ENCODE measurements at regions not wholly inside any gene's neighbourhood (a gene's known extent, or its start where the extent isn't known, plus 50 kb on each side); places are given as distances from the start of the nearest gene placed in this dataset.

DNA sequence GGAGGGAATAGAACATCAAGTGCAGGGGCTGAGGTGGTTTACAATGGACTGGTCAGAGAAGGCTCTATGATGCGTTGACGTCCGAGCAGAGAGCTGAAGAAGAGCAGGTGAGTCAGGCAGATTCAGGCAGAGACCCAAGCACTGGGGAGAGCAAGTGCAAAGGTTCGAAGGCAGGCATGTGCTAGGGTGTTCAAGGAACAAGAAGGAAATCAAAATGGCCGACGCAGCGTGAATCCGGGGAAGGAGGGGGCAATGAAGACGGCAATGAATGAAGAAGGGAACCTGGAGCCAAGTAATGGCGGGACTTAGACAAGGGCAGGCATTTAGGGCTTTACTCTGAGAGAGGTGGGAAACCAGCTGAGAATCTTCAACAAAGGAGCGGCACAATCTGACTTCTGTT lies 56.8 kb upstream of the DCTD start:
- 86% methylated on average over 11 of the region's 11 CpGs for WGBS (ENCODE audit: insufficient coverage)
- Histone ChIP-seq H3K27ac (ENCODE audit: low read depth, low read length) (no peak overlapping the region), H3K4me3 (ENCODE audit: low read depth, low read length) (no peak overlapping the region), H3K4me1 (ENCODE audit: control insufficient read depth, insufficient read depth, low read length) (no peaks in the 10 kb centered on the region), H3K27me3 (ENCODE audit: control insufficient read depth, insufficient read depth, low read length) (no peaks in the 10 kb centered on the region), H3K9me3 (ENCODE audit: control insufficient read depth, insufficient read depth, low read length) (no peaks in the 10 kb centered on the region), H3K36me3 (ENCODE audit: control insufficient read depth, insufficient read depth, low read length) (no peaks in the 10 kb centered on the region)
- DNase-seq (ENCODE audit: low read depth in 4 of 6, low spot score in 6 of 6): no peak

- WGBS (ENCODE audit: insufficient coverage): 100% methylated on average over 1 of the region's 3 CpGs
- Histone ChIP-seq H3K9me3 (ENCODE audit: control insufficient read depth, insufficient read depth, low read length) (no peaks in the 10 kb centered on the region), H3K4me1 (ENCODE audit: control insufficient read depth, insufficient read depth, low read length) (no peaks in the 10 kb centered on the region), H3K36me3 (ENCODE audit: control insufficient read depth, insufficient read depth, low read length) (no peaks in the 10 kb centered on the region), H3K27me3 (ENCODE audit: control insufficient read depth, insufficient read depth, low read length) (no peaks in the 10 kb centered on the region), H3K4me3 (ENCODE audit: low read depth, low read length) (no peak overlapping the region), H3K27ac (ENCODE audit: low read depth, low read length) (no peak overlapping the region)
- DNase-seq (ENCODE audit: low read depth in 4 of 6, low spot score in 6 of 6): peak in 1 of 6 donors; percentile 31
Observed at GRCh38 chr4:182973511-182973911, 56.3 kb upstream of the DCTD start.

GRCh38 chr4:182971702-182972101 lies 54.5 kb upstream of the DCTD start:
- Histone ChIP-seq H3K4me1 (ENCODE audit: control insufficient read depth, insufficient read depth, low read length) (no peaks in the 10 kb centered on the region), H3K36me3 (ENCODE audit: control insufficient read depth, insufficient read depth, low read length) (no peaks in the 10 kb centered on the region)
- no CpG with 5 or more reads among the region's 3 CpGs for WGBS (ENCODE audit: insufficient coverage)

DNA sequence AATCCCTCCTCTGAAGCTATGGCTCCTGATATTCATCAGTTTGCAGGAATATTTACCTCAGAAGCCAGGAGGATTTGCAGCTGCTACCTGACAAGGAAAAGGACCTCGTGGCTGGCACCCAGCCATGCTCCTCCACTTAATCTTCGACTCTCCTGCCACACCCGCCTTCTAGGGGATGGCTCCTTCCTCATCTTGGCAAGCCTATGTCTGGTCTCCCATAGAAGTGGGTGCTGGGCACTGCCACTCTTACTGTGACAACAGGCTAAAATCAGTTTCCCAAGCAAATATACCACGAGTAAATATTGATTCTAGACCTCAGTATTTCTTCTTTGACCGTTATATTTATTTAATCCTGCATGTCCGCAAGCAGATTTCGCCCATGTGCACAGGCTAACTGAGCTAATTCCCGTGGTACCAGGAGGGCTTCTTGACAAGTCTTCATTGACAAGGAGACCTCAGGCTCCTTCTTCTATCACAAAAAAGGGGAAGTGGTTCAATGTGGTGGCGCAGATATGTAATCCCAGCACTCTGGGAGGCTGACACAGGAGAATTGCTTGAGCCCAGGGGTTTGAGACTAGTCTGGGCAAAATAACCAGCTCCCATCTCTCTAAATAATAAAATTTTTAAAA lies 52.6 kb upstream of the DCTD start:
- H3K36me3 ChIP-seq (ENCODE audit: control insufficient read depth, insufficient read depth, low read length): no peaks in the 10 kb centered on the region
- DNase-seq (ENCODE audit: low read depth in 4 of 6, low spot score in 6 of 6): no peak
- WGBS (ENCODE audit: insufficient coverage): 86% methylated on average over 7 of the region's 9 CpGs
- peaks cover 2% of the 10 kb centered on the region for H3K9me3 ChIP-seq (ENCODE audit: control insufficient read depth, insufficient read depth, low read length)
- H3K4me3 ChIP-seq (ENCODE audit: low read depth, low read length): no peak overlapping the region
- H3K27ac ChIP-seq (ENCODE audit: low read depth, low read length): no peak overlapping the region
- no peaks in the 10 kb centered on the region for H3K27me3 ChIP-seq (ENCODE audit: control insufficient read depth, insufficient read depth, low read length)
- H3K4me1 ChIP-seq (ENCODE audit: control insufficient read depth, insufficient read depth, low read length): no peaks in the 10 kb centered on the region

More at GRCh38 chr4:182971702-182972101, 54.5 kb upstream of the DCTD start:
- no peaks in the 10 kb centered on the region for H3K27me3 ChIP-seq (ENCODE audit: control insufficient read depth, insufficient read depth, low read length)
- no peak overlapping the region for H3K27ac ChIP-seq (ENCODE audit: low read depth, low read length)
- H3K9me3 ChIP-seq (ENCODE audit: control insufficient read depth, insufficient read depth, low read length): no peaks in the 10 kb centered on the region
- no peak for DNase-seq (ENCODE audit: low read depth in 4 of 6, low spot score in 6 of 6)
- H3K4me3 ChIP-seq (ENCODE audit: low read depth, low read length): no peak overlapping the region

- H3K4me3 ChIP-seq (ENCODE audit: low read depth, low read length): no peak overlapping the region
- 82% methylated on average over 7 of the region's 11 CpGs for WGBS (ENCODE audit: insufficient coverage)
- peaks cover 2% of the 10 kb centered on the region for H3K9me3 ChIP-seq (ENCODE audit: control insufficient read depth, insufficient read depth, low read length)
- no peak overlapping the region for H3K27ac ChIP-seq (ENCODE audit: low read depth, low read length)
- DNase-seq (ENCODE audit: low read depth in 4 of 6, low spot score in 6 of 6): no peak
- no peaks in the 10 kb centered on the region for H3K4me1 ChIP-seq (ENCODE audit: control insufficient read depth, insufficient read depth, low read length)
- H3K27me3 ChIP-seq (ENCODE audit: control insufficient read depth, insufficient read depth, low read length): no peaks in the 10 kb centered on the region
- H3K36me3 ChIP-seq (ENCODE audit: control insufficient read depth, insufficient read depth, low read length): no peaks in the 10 kb centered on the region
Observed at GRCh38 chr4:182968917-182969650, 51.9 kb upstream of the DCTD start.

DNA sequence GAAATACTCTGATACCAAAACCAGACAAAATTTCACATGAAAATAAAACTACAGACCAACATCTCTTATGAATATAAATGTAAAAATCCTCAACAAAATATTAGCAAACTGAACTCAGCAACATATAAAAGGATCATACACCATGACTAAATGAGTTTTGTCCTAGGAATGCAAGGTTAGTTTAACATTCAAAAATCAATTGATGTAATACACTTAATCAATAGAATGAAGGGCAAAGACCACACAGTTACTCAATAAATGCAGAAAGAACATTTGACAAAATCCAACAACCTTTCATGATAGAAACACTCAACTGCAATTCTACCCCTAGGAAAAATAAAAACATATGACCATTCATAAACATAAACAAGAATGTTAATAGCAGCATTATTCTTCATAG lies 50.2 kb upstream of the DCTD start:
- no peaks in the 10 kb centered on the region for H3K36me3 ChIP-seq (ENCODE audit: control insufficient read depth, insufficient read depth, low read length)
- no peak overlapping the region for H3K4me3 ChIP-seq (ENCODE audit: low read depth, low read length)
- H3K27me3 ChIP-seq (ENCODE audit: control insufficient read depth, insufficient read depth, low read length): no peaks in the 10 kb centered on the region
- H3K9me3 ChIP-seq (ENCODE audit: control insufficient read depth, insufficient read depth, low read length): peaks cover 2% of the 10 kb centered on the region
- no peak overlapping the region for H3K27ac ChIP-seq (ENCODE audit: low read depth, low read length)
- H3K4me1 ChIP-seq (ENCODE audit: control insufficient read depth, insufficient read depth, low read length): no peaks in the 10 kb centered on the region
- no peak for DNase-seq (ENCODE audit: low read depth in 4 of 6, low spot score in 6 of 6)
